BJ (cell line): ENCODE measurements at regions not wholly inside any gene's neighbourhood (a gene's known extent, or its start where the extent isn't known, plus 50 kb on each side); places are given as distances from the start of the nearest gene placed in this dataset.
"Not testable (repeated sequence)": the region's sequence is repeated elsewhere in the genome, so short reads cannot be mapped to it uniquely, and the experiment has no call there.

Experiments used
- CTCF ChIA-PET: fragments of 350-600 bp; formaldehyde crosslinking; extraction: SDS; loops from one replicate; lab custom pipeline; 2021; ENCODE audit warnings: antibody characterized with exemption, inconsistent platforms; lab: Yijun Ruan, JAX
- POLR2A ChIA-PET: fragments of 300-600 bp; sonication (Branson Sonifier 250); formaldehyde crosslinking; extraction: SDS; loops from one replicate; lab custom pipeline; 2021; ENCODE audit warnings: antibody characterized with exemption; lab: Charles Lee
- DNase-seq: peaks from one replicate; pipeline ENCODE4 v3.0.0-alpha.2; 2011; ENCODE audit warnings: low read depth
- H3K27me3 ChIP-seq: 2 replicates; pipeline ENCODE4 v1.6.0; 2011; ENCODE audit warnings: low read length; ENCODE audit not compliant: control insufficient read depth, insufficient read depth
- H3K36me3 ChIP-seq: 2 replicates; pipeline ENCODE4 v1.5.1; 2011; ENCODE audit warnings: low read length; ENCODE audit not compliant: control insufficient read depth, insufficient read depth
- H3K4me3 ChIP-seq: 2 replicates; pipeline ENCODE4 v1.5.1; 2011; ENCODE audit warnings: low read depth, mild to moderate bottlenecking, control low read depth, low read length
- TF ChIP-seq, protein P1 (sequence below): IDR thresholded peaks from 2 replicates; pipeline ENCODE4 v1.5.1; 2011; ENCODE audit warnings: low read depth, mild to moderate bottlenecking, control low read depth, inconsistent platforms, low read length, moderate library complexity; ENCODE audit not compliant: insufficient read depth

DNA sequence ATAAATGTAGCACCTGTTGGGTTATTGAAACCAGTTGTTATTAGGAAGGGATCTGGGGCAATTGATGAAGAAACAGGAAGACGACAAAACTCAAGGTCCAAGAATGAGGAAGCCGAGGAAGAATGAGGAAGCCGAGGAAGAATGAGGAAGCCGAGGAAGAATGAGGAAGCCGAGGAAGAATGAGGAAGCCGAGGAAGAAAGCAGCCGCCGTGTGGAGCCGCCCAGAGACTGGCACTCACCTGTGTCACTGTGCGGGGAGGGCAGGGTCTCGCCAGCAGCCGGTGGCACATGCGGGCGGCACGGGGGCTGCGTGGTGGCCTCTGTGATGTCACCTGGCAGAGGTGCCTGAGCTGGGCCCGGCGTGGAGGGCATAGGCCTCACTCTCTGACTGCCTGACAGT lies 71.1 kb upstream of the CFAP46 start:
- CTCF ChIA-PET = no interaction called here
- Histone ChIP-seq H3K27me3 (no peaks in the 10 kb centered on the region), H3K36me3 (no peaks in the 10 kb centered on the region), H3K4me3 (no peak overlapping the region)
- no peak for DNase-seq
- POLR2A ChIA-PET = no interaction called here
- TF ChIP-seq, protein P1, sequence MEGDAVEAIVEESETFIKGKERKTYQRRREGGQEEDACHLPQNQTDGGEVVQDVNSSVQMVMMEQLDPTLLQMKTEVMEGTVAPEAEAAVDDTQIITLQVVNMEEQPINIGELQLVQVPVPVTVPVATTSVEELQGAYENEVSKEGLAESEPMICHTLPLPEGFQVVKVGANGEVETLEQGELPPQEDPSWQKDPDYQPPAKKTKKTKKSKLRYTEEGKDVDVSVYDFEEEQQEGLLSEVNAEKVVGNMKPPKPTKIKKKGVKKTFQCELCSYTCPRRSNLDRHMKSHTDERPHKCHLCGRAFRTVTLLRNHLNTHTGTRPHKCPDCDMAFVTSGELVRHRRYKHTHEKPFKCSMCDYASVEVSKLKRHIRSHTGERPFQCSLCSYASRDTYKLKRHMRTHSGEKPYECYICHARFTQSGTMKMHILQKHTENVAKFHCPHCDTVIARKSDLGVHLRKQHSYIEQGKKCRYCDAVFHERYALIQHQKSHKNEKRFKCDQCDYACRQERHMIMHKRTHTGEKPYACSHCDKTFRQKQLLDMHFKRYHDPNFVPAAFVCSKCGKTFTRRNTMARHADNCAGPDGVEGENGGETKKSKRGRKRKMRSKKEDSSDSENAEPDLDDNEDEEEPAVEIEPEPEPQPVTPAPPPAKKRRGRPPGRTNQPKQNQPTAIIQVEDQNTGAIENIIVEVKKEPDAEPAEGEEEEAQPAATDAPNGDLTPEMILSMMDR = no peak

DNA sequence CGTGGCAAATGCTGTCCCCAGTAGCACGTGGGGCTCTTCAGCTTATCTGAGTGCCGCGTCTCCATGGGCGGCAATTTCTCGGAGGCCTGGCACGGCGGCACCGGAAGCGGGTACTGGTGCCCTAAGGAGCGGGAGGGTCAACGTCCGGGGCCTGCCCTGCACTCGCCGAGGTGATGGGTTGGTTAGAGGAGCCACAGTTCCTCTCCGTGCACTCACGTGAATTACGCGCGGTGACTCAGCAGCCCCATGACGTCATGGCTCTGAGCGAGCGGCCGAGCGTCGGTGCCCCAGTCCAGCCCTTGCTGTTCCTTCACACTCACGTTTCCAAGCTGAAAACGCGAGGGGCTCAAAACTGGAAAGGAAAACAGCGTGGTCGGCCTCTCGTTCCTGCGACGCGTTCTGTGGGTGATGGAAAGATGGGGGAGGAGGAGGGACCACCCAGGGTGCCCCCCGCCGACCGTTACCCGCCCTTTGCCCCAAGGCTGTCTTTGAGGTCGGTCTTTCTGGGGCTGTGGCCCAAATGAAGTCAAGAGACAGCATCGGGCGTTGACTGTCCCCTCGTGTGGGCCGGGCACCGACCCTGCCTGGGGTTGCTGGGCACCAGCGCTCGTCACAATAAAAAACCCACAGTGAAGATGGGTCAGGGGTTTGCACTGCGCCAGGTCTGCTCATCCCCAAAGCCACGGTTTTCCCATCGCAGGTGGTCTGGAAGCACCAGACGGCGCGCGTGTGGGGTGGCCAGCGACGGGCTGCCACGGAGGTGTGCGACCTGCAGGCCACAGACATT lies 70.4 kb upstream of the CFAP46 start:
- Histone ChIP-seq H3K36me3 (no peaks in the 10 kb centered on the region), H3K4me3 (no peak overlapping the region), H3K27me3 (no peaks in the 10 kb centered on the region)
- DNase-seq = no peak
- TF ChIP-seq, protein P1 = no peak
- POLR2A ChIA-PET = no interaction called here
- CTCF ChIA-PET = no interaction called here

DNA sequence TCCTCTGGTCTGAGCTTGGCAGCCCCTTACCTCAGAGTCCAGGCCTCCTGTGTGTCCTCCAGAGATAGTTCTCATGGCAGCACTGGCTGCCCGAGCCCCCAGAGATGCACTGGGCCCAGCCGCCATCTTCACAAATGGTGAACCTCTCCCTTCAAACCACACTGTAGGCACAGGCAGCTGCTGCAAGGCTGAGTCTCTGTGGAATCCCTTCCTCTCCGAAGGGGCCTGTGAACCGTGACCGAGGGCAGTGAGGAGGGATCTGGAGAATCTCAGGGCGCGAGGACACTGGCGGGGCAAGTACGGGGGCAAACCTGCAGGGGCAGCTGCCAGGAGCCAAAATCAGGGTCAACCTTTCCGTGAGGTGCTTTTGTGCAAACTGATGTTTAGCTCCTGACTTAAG lies 69.5 kb upstream of the CFAP46 start:
- Histone ChIP-seq H3K36me3 (no peaks in the 10 kb centered on the region), H3K27me3 (no peaks in the 10 kb centered on the region), H3K4me3 (no peak overlapping the region)
- ChIA-PET CTCF (no interaction called here), POLR2A (no interaction called here)
- DNase-seq = no peak
- TF ChIP-seq, protein P1 = no peak

DNA sequence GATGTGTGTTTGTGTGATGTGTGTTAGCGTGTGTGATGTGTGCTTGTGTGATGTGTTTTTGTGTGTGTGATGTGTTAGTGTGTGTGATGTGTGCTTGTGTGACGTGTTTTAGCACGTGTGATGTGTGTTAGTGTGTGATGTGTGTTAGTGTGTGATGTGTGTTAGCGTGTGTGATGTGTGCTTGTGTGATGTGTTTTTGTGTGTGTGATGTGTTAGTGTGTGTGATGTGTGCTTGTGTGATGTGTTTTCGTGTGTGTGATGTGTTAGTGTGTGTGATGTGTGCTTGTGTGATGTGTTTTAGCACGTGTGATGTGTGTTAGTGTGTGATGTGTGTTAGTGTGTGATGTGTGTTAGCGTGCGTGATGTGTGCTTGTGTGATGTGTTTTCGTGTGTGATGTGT lies 69.0 kb upstream of the CFAP46 start:
- CTCF ChIA-PET = not testable (repeated sequence)

DNA sequence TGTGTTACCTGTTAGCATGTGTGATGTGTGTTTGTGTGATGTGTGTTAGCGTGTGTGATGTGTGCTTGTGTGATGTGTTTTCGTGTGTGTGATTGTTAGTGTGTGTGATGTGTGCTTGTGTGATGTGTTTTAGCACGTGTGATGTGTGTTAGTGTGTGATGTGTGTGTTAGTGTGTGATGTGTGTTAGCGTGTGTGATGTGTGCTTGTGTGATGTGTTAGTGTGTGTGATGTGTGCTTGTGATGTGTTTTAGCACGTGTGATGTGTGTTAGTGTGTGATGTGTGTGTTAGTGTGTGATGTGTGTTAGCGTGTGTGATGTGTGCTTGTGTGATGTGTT lies 68.4 kb upstream of the CFAP46 start:
- H3K4me3 ChIP-seq, H3K27me3 ChIP-seq, POLR2A ChIA-PET, H3K36me3 ChIP-seq, CTCF ChIA-PET, DNase-seq: not testable (repeated sequence)

More for the DNA sequence above, 69.0 kb upstream of the CFAP46 start:
- H3K27me3 ChIP-seq, H3K4me3 ChIP-seq, DNase-seq, H3K36me3 ChIP-seq, POLR2A ChIA-PET: not testable (repeated sequence)

DNA sequence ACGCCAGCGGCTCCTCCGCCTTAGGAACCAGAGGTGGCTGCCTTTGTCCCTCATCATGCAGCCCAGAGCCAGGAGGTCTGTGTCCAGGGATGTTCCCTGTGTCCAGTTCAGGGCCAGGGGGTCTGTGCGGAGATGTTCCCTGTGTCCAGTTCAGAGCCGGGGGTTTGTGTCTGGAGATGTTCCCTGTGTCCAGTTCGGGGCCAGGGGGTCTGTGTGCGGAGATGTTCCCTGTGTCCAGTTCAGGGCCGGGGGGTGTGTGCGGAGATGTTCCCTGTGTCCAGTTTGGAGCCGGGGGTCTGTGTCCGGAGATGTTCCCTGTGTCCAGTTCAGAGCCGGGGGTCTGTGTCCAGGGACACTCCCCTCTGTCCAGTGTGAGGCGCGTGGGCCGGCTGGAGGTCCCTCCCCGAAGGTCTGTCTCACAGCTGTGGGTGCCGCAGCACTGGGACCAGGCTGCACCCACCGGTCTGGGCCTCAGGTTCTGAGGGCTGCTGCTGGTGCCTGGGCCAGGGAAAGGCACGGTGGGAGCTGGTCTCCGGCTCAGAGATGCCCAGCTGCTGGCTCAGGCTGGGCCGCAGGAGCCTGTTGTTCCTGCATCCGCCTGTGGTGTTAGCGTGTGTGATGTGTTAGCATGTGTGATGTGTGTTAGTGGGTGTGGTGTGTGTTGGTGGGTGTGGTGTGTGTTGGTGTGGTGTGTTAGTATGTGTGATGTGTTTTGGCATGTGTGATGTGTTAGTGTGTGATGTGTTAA lies 67.9 kb upstream of the CFAP46 start:
- Histone ChIP-seq H3K4me3 (no peak overlapping the region), H3K36me3 (no peaks in the 10 kb centered on the region), H3K27me3 (no peaks in the 10 kb centered on the region)
- POLR2A ChIA-PET = no interaction called here
- CTCF ChIA-PET = no interaction called here
- TF ChIP-seq, protein P1 = no peak
- DNase-seq = no peak
